GM12878 (cell line): ENCODE measurements at regions not wholly inside any gene's neighbourhood (a gene's known extent, or its start where the extent isn't known, plus 50 kb on each side); places are given as distances from the start of the nearest gene placed in this dataset.

Experiments
- ATAC-seq: fragments of 200-7000 bp; cut with Tn5 transposase; 3 replicates; pipeline ENCODE4 v1.9.1; 2020; ENCODE audit warnings: mild to moderate bottlenecking, moderate library complexity
- BruUV-seq: library from RNA; stranded (reverse); fragments of 400-500 nt; replicated peaks from 2 replicates; lab custom pipeline; 2021; lab: Mats Ljungman, UMichigan
- CTCF ChIA-PET: fragments of 300-600 bp; sonication (Branson Sonifier 250); formaldehyde crosslinking; extraction: SDS; loops from one replicate; lab custom pipeline; 2021; ENCODE audit warnings: inconsistent platforms; lab: Yijun Ruan, JAX
- POLR2A ChIA-PET: fragments of 350-600 bp; formaldehyde crosslinking; extraction: SDS; loops from one replicate; lab custom pipeline; 2021; ENCODE audit warnings: inconsistent platforms; lab: Charles Lee
- RAD21 ChIA-PET: fragments of 300-600 bp; sonication (Branson Sonifier 250); formaldehyde crosslinking; loops from one replicate; lab custom pipeline; 2023; ENCODE audit warnings: antibody characterized with exemption; ENCODE audit not compliant: unreplicated experiment; lab: Charles Lee
- SMC1A ChIA-PET: fragments of 300-600 bp; sonication (Branson Sonifier 250); formaldehyde crosslinking; loops from one replicate; lab custom pipeline; 2023; ENCODE audit not compliant: unreplicated experiment, uncharacterized antibody; lab: Charles Lee
- DNase-seq: peaks from one replicate; pipeline ENCODE4 v3.0.0-alpha.2; 2011; ENCODE audit warnings: low read depth, low spot score
- FAIRE-seq: peaks from 3 replicates; lab custom pipeline; 2011; peaks lifted over from hg19 to GRCh38; lab: Jason Lieb, UNC
- H2AFZ ChIP-seq: 2 replicates; pipeline ENCODE4 v1.6.0; 2011; ENCODE audit warnings: low read depth, low read length, control low read depth; ENCODE audit not compliant: control insufficient read depth
- H3K27ac ChIP-seq: 2 replicates; pipeline ENCODE4 v1.5.1; 2011; ENCODE audit warnings: control low read depth; ENCODE audit not compliant: control insufficient read depth, insufficient read depth
- H3K27me3 ChIP-seq, 2 experiments: replicated peaks in 1 of 2; 2 replicates each; pipeline versions ENCODE4 v1.6.0 to v1.6.1; 2011; ENCODE audit warnings: low read length in 1 of 2; ENCODE audit not compliant: control insufficient read depth in 2 of 2, insufficient read depth in 2 of 2
- H3K36me3 ChIP-seq, 2 experiments: 2 replicates each; pipeline ENCODE4 v1.5.1; 2011; ENCODE audit warnings: low read length in 1 of 2; ENCODE audit not compliant: control insufficient read depth in 2 of 2, insufficient read depth in 2 of 2
- H3K4me1 ChIP-seq: 2 replicates; pipeline ENCODE4 v1.6.1; 2011; ENCODE audit warnings: mild to moderate bottlenecking, low read length, moderate library complexity, mixed read lengths; ENCODE audit not compliant: control insufficient read depth, insufficient read depth
- H3K4me2 ChIP-seq: 2 replicates; pipeline ENCODE4 v1.6.0; 2011; ENCODE audit warnings: control low read depth; ENCODE audit not compliant: control insufficient read depth, insufficient read depth
- H3K4me3 ChIP-seq: fragments of 200-600 bp; sonication (generic); 2 replicates; pipeline ENCODE4 v1.5.1; 2016
- H3K79me2 ChIP-seq: 2 replicates; pipeline ENCODE4 v1.6.0; 2011; ENCODE audit warnings: low read length; ENCODE audit not compliant: control insufficient read depth, insufficient read depth
- H3K9ac ChIP-seq: 2 replicates; pipeline ENCODE4 v1.8.0; 2011; ENCODE audit warnings: low read length, control low read depth, mixed read lengths; ENCODE audit not compliant: control insufficient read depth, insufficient read depth
- H3K9me3 ChIP-seq: replicated peaks from 3 replicates; pipeline ENCODE4 v1.5.1; 2011; ENCODE audit warnings: mild to moderate bottlenecking, low read length; ENCODE audit not compliant: control insufficient read depth, insufficient read depth
- H4K20me1 ChIP-seq: 2 replicates; pipeline ENCODE4 v1.6.0; 2011; ENCODE audit not compliant: control insufficient read depth, insufficient read depth
- ASH2L ChIP-seq: fragments of 300-600, 200-600 bp; sonication (generic); IDR thresholded peaks from 2 replicates; pipeline ENCODE4 v1.6.1; 2017; ENCODE audit warnings: low read depth, mild to moderate bottlenecking, borderline replicate concordance
- EED ChIP-seq: sonication (generic); IDR thresholded peaks from 2 replicates; pipeline ENCODE4 v1.6.1; 2016; ENCODE audit warnings: antibody characterized with exemption, low read depth
- HDGF ChIP-seq: fragments of 450-650 bp; IDR thresholded peaks from 2 replicates; pipeline ENCODE4 v1.6.1; 2016; ENCODE audit warnings: antibody characterized with exemption
- KLF5 ChIP-seq: fragments of 450-650 bp; IDR thresholded peaks from 2 replicates; pipeline ENCODE4 v1.6.1; 2014; ENCODE audit warnings: mild to moderate bottlenecking; ENCODE audit not compliant: partially characterized antibody
- MTA3 ChIP-seq: IDR thresholded peaks from 2 replicates; pipeline ENCODE4 v1.6.1; 2012; ENCODE audit warnings: low read length, inconsistent platforms, borderline replicate concordance
- NBN ChIP-seq: fragments of 450-650 bp; IDR thresholded peaks from 2 replicates; pipeline ENCODE4 v1.6.1; 2016
- PAX5 ChIP-seq: IDR thresholded peaks from 2 replicates; pipeline ENCODE4 v1.6.1; 2011; ENCODE audit warnings: low read depth, low read length, borderline replicate concordance
- PAX8 ChIP-seq: fragments of 450-650 bp; IDR thresholded peaks from 2 replicates; pipeline ENCODE4 v1.6.1; 2017; ENCODE audit warnings: mild to moderate bottlenecking, moderate library complexity
- RB1 ChIP-seq: fragments of 450-650 bp; formaldehyde crosslinking; IDR thresholded peaks from 2 replicates; pipeline ENCODE4 v1.6.1; 2017; ENCODE audit warnings: mild to moderate bottlenecking, borderline replicate concordance
- RELA ChIP-seq: fragments of 450-650 bp; IDR thresholded peaks from 2 replicates; pipeline ENCODE4 v1.8.0; 2014; ENCODE audit warnings: borderline replicate concordance; ENCODE audit not compliant: partially characterized antibody
- SMC3 ChIP-seq: IDR thresholded peaks from 2 replicates; pipeline ENCODE4 v1.6.1; 2011; ENCODE audit warnings: low read length, improper control_type of control experiment, borderline replicate concordance
- SUPT20H ChIP-seq: IDR thresholded peaks from 2 replicates; pipeline ENCODE4 v1.6.1; 2011; ENCODE audit warnings: low read depth, mild to moderate bottlenecking, low read length, moderate library complexity, borderline replicate concordance; ENCODE audit not compliant: control insufficient read depth
- ZNF24 ChIP-seq: fragments of 450-650 bp; IDR thresholded peaks from 2 replicates; pipeline ENCODE4 v1.6.1; 2017; ENCODE audit warnings: antibody characterized with exemption, mild to moderate bottlenecking
- ZSCAN29 ChIP-seq: fragments of 450-650 bp; IDR thresholded peaks from 2 replicates; pipeline ENCODE4 v1.6.1; 2017; ENCODE audit warnings: mild to moderate bottlenecking, moderate library complexity
- in situ Hi-C: fragments of 300-500 bp; cut with MboI; formaldehyde crosslinking; loops from 9 replicates; pipeline ENCODE4 v1.14.3; 2018; ENCODE audit warnings: mixed read lengths
- intact Hi-C: fragments of 100-400 bp; cut with micrococcal nuclease; formaldehyde crosslinking; loops from one replicate; pipeline ENCODE4 v1.14.2; 2022; ENCODE audit not compliant: unreplicated experiment
- TF ChIP-seq, protein P1 (sequence below): fragments of 450-650 bp; IDR thresholded peaks from 2 replicates; pipeline ENCODE4 v1.6.1; 2016; ENCODE audit warnings: mild to moderate bottlenecking, moderate library complexity, borderline replicate concordance
- TF ChIP-seq, protein P2 (sequence below): fragments of 450-650 bp; IDR thresholded peaks from 2 replicates; pipeline ENCODE4 v1.6.1; 2018; ENCODE audit warnings: borderline replicate concordance, mild to moderate bottlenecking; ENCODE audit not compliant: partially characterized antibody

DNA sequence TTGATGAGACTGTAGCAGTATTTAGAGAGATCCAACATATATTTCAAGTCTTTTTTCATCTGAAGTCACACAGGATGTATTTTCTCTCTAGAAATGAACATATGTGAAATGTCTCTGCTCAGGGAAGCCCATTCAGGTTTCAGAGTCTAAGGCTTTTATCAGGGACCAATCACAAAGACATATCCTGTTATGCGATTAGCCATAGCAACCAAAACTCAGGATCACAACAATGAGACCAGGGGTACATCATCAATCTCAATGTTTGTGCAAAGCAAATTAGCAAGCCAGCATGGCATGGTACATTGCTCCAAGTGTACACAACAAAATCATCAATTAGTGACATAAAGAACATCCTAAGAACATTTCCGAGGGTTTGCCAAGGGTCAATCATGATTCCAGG is 99.2 kb upstream of the AMN1 start (continued):
- TF ChIP-seq, protein P1, sequence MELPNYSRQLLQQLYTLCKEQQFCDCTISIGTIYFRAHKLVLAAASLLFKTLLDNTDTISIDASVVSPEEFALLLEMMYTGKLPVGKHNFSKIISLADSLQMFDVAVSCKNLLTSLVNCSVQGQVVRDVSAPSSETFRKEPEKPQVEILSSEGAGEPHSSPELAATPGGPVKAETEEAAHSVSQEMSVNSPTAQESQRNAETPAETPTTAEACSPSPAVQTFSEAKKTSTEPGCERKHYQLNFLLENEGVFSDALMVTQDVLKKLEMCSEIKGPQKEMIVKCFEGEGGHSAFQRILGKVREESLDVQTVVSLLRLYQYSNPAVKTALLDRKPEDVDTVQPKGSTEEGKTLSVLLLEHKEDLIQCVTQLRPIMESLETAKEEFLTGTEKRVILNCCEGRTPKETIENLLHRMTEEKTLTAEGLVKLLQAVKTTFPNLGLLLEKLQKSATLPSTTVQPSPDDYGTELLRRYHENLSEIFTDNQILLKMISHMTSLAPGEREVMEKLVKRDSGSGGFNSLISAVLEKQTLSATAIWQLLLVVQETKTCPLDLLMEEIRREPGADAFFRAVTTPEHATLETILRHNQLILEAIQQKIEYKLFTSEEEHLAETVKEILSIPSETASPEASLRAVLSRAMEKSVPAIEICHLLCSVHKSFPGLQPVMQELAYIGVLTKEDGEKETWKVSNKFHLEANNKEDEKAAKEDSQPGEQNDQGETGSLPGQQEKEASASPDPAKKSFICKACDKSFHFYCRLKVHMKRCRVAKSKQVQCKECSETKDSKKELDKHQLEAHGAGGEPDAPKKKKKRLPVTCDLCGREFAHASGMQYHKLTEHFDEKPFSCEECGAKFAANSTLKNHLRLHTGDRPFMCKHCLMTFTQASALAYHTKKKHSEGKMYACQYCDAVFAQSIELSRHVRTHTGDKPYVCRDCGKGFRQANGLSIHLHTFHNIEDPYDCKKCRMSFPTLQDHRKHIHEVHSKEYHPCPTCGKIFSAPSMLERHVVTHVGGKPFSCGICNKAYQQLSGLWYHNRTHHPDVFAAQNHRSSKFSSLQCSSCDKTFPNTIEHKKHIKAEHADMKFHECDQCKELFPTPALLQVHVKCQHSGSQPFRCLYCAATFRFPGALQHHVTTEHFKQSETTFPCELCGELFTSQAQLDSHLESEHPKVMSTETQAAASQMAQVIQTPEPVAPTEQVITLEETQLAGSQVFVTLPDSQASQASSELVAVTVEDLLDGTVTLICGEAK, result no peak
- TF ChIP-seq EED, result no peak
- TF ChIP-seq ZSCAN29, result no peak
- TF ChIP-seq PAX5, result no peak
- no peak for TF ChIP-seq KLF5

DNA sequence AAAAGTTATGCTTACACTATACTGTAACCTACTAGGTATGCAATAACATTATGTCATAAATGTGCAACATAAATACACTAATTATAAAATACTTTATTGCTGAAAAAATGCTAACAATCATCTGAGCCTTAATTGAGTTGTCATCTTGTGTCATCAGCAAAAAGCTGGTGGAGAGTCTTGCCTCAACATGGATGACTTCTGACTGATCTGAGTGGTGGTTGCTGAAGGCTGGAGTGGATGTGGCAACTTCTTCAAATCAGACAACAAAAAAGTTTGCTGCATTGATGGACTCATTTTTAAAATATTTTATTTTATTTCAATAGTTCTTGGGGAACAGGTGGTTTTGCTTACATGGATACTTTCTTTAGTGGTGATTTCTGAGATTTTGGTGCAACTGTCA is 93.9 kb upstream of the AMN1 start:
- ChIA-PET POLR2A (no interaction called here), SMC1A (interaction anchor here (1.3 kb wide), 1 partner anchor 10 kb away, joined by 4 read pairs; no protein-coding TSS in a partner anchor), CTCF (no interaction called here), RAD21 (no interaction called here)
- in situ Hi-C loops, result no loop called here
- H4K20me1 ChIP-seq, result no peaks in the 10 kb centered on the region
- DNase-seq (no peak), FAIRE-seq (no peak), ATAC-seq (no peak)
- no peak overlapping the region for H3K4me2 ChIP-seq
- no peak overlapping the region for H2AFZ ChIP-seq
- peaks cover 2% of the 10 kb centered on the region; the same call in 2 of the 3 replicates for H3K9me3 ChIP-seq
- no TSS peak for BruUV-seq
- no peak overlapping the region for H3K9ac ChIP-seq
- H3K4me1 ChIP-seq, result no peaks in the 10 kb centered on the region
- intact Hi-C loops, result no loop called here
- H3K27me3 ChIP-seq, result no peaks in the 10 kb centered on the region
- H3K27ac ChIP-seq, result no peak overlapping the region
- H3K36me3 ChIP-seq, result no peaks in the 10 kb centered on the region
- H3K4me3 ChIP-seq, result no peak overlapping the region
- no peaks in the 10 kb centered on the region for H3K79me2 ChIP-seq
- TF ChIP-seq HDGF (no peak), MTA3 (no peak), RB1 (no peak), ASH2L (no peak), RELA (no peak), ZNF24 (no peak), SUPT20H (no peak), SMC3 (no peak), NBN (no peak), PAX8 (no peak)
- TF ChIP-seq, protein P2, sequence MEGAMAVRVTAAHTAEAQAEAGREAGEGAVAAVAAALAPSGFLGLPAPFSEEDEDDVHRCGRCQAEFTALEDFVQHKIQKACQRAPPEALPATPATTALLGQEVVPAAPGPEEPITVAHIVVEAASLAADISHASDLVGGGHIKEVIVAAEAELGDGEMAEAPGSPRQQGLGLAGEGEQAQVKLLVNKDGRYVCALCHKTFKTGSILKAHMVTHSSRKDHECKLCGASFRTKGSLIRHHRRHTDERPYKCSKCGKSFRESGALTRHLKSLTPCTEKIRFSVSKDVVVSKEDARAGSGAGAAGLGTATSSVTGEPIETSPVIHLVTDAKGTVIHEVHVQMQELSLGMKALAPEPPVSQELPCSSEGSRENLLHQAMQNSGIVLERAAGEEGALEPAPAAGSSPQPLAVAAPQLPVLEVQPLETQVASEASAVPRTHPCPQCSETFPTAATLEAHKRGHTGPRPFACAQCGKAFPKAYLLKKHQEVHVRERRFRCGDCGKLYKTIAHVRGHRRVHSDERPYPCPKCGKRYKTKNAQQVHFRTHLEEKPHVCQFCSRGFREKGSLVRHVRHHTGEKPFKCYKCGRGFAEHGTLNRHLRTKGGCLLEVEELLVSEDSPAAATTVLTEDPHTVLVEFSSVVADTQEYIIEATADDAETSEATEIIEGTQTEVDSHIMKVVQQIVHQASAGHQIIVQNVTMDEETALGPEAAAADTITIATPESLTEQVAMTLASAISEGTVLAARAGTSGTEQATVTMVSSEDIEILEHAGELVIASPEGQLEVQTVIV, result no peak
